Stimulated activated naive CD8-positive, alpha-beta T cell treated with anti-CD3 and anti-CD28 coated beads, Interleukin-15, Interleukin-2, amounts not matched to agents 100 ng/mL and 50 ng/mL, for 24 hours (primary cell): ENCODE measurements at regions not wholly inside any gene's neighbourhood (a gene's known extent, or its start where the extent isn't known, plus 50 kb on each side); places are given as distances from the start of the nearest gene placed in this dataset.
A peak's percentile ranks its signal among the peaks of the same experiment; 100 is the strongest.

Experiments used
- H3K27ac Mint-ChIP-seq: one replicate; pipeline ENCODE4 v1.8.0; 2021; ENCODE audit warnings: mild to moderate bottlenecking, mixed read lengths
- H3K27me3 Mint-ChIP-seq: one replicate; pipeline ENCODE4 v1.8.0; 2021; ENCODE audit warnings: mixed read lengths
- H3K36me3 Mint-ChIP-seq: one replicate; pipeline ENCODE4 v1.8.0; 2021; ENCODE audit warnings: low read depth, mixed read lengths
- H3K4me1 Mint-ChIP-seq: one replicate; pipeline ENCODE4 v1.8.0; 2021; ENCODE audit warnings: low read depth, mixed read lengths
- H3K4me3 Mint-ChIP-seq: one replicate; pipeline ENCODE4 v1.8.0; 2021; ENCODE audit warnings: mild to moderate bottlenecking, mixed read lengths
- H3K9me3 Mint-ChIP-seq: one replicate; pipeline ENCODE4 v1.8.0; 2021; ENCODE audit warnings: mixed read lengths

DNA sequence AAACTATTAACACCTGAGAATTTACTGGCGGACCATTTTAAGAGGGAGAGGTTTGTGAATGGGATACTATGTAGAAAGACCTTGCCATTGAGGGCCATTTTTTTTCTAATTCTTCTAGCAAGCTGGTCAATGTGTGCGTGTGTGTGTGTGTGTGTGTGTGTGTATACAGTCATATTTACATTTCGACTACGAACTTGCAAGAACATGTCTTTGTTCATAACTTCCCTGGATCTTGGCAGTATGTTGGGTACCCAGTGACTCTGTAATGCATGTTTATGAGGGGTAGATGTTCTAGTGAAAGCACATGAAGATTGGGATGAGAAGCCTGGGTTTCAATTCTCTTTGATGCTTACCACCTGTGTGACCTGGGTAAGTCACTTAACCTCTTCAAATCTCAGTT, 133.6 kb downstream of the UBE2E3 start:
- no peak overlapping the region for H3K27ac Mint-ChIP-seq
- peaks cover 3% of the 10 kb centered on the region for H3K9me3 Mint-ChIP-seq
- H3K27me3 Mint-ChIP-seq = no peaks in the 10 kb centered on the region

DNA sequence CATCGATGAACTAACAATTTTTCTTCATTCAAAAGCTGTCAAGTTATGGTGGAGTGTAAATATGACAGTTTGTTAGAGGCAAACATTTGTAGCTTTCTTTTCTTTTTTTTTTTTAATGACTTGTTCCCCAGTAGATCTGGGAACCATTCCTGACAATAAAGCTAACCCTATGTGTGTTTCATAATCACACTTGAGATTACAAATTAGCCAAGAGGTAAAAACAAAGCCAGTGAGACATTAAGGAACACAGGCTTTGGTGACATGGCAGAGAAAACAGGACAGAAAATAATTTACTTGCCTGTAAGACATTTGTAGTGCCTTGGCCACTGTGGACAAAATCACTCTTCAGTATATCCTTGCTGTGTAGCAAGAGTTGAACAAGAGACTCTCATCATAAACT, 135.9 kb downstream of the UBE2E3 start:
- Mint-ChIP-seq H3K27me3 (no peaks in the 10 kb centered on the region), H3K36me3 (no peaks in the 10 kb centered on the region), H3K4me3 (no peak overlapping the region), H3K9me3 (peaks cover 3% of the 10 kb centered on the region), H3K4me1 (peaks cover 20% of the 10 kb centered on the region), H3K27ac (no peak overlapping the region)

More for the DNA sequence above, 133.6 kb downstream of the UBE2E3 start:
- peaks cover 13% of the 10 kb centered on the region for H3K4me1 Mint-ChIP-seq
- no peak overlapping the region for H3K4me3 Mint-ChIP-seq
- no peaks in the 10 kb centered on the region for H3K36me3 Mint-ChIP-seq

DNA sequence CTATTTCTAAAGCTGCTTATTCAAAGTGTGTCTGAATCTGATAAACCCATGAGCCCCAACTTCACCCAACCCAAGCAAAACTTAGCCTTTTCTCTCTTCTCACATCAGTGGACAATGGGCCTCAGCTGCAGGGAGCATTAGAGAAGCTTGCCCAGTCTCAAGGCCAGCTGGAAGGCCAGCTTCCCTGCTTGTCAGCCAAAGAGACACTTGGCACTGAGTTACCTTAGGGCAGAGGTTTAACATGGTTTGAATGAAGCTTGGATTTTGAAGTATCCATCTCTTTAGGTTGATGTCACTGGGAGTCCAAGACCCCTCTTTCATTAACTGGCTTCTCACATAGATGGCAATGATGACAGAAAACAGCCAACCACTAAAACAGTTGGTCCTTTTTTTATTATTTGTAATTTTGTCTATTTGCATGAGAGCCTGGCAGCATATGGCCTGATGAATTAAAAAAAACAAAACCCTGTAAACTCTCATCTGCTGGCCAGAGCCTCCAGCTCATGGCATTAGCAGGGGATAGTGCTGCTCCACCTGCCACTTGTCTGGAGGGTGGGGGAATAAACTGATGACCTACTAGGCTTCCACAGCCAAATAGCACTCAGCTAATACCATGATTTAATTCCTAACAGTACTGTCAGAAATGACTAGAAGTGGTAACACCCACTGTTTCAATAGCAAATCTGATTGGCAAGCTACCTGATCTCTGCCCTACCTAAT, 137.0 kb downstream of the UBE2E3 start:
- Mint-ChIP-seq H3K9me3 (peaks cover 3% of the 10 kb centered on the region), H3K4me3 (no peak overlapping the region), H3K27me3 (no peaks in the 10 kb centered on the region), H3K27ac (no peak overlapping the region), H3K4me1 (peaks cover 22% of the 10 kb centered on the region), H3K36me3 (no peaks in the 10 kb centered on the region)

DNA sequence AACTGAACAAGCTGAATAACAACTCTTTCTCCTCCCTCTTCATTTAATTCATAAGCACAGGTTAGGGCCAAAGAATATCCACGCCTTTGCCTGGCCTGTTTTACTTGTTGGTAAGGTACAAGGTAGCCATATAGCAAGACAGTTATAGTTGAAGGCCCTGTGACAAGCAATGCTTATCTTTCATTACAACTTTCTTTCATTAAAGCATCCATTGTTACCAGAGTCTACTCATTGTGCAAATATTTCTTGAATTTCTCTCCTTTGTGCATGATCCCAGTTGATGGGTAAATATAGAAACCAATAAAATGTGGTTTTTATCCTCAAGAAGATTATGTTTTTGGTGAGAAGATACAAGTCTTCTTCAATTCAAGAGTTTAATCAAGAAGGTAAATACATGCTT, 140.2 kb downstream of the UBE2E3 start:
- Mint-ChIP-seq H3K27ac (no peak overlapping the region), H3K9me3 (peaks cover 3% of the 10 kb centered on the region)

DNA sequence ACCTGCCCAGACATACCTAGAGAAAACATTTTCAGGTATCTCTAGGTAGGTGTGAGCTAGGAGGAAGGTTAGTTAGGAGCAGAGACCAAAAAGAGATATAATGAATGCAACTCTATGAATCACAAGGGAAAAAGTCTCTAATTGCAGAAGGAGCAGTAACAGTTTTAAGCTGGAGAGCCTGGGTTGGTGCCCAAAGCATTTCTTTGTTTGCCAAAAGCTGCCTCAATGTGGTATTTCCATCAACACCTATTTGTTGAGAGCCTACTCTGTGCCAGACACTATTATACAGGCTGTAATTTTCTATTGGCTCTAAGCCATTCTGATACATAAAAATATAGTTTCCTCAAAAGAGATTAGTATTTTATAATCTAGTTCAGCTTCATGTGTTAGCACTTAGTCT, 141.6 kb downstream of the UBE2E3 start:
- Mint-ChIP-seq H3K4me3 (no peak overlapping the region), H3K36me3 (no peaks in the 10 kb centered on the region), H3K4me1 (peaks cover 48% of the 10 kb centered on the region), H3K27me3 (no peaks in the 10 kb centered on the region), H3K27ac (no peak overlapping the region), H3K9me3 (peaks cover 3% of the 10 kb centered on the region)

More for the DNA sequence above, 140.2 kb downstream of the UBE2E3 start:
- Mint-ChIP-seq H3K4me1 (peaks cover 35% of the 10 kb centered on the region), H3K4me3 (no peak overlapping the region), H3K36me3 (no peaks in the 10 kb centered on the region), H3K27me3 (no peaks in the 10 kb centered on the region)

DNA sequence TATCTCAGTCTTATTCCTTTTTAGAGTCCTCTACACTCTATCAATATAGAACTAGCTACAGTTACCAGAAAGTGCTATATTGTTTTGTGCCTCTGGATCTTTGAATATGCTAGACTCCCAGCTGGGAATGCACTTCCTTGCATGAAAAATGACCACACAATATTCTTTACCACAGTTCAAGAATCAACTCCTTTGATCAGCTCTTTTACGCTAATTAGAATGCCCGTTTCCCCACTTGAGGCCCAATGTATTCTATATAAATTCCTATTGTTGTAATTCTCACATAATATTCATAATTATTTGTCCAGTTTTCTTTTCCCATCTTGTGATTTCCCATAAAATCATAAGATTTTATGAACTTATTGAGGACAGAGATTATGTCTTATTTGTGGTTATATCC, 142.2 kb downstream of the UBE2E3 start:
- no peaks in the 10 kb centered on the region for H3K36me3 Mint-ChIP-seq
- no peak overlapping the region for H3K27ac Mint-ChIP-seq
- no peak overlapping the region for H3K4me3 Mint-ChIP-seq

DNA sequence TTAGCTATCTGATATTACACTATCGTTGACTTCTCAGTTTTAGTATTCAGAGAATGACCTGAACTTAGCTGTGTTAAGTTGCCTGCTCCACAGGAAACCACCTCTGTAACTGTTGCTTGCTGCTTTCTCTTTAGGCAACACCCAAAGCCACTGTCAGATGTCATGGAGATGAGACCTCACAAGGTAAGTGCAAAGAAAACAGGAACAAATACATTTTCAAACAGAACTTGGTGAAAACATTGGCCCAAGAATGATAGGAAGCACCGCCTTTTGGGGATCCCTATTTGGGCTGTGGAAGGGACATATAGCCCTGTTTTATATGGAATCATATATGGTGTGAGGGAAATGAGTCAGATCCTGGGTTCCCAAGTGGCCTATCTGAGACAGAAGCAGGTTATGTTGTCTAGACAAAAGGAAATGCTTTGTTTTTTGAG, 143.4 kb downstream of the UBE2E3 start:
- H3K27ac Mint-ChIP-seq = peak overlapping the region; percentile 88
- no peaks in the 10 kb centered on the region for H3K36me3 Mint-ChIP-seq
- H3K9me3 Mint-ChIP-seq = no peaks in the 10 kb centered on the region
- no peaks in the 10 kb centered on the region for H3K27me3 Mint-ChIP-seq
- H3K4me3 Mint-ChIP-seq = peak overlapping the region; percentile 63
- H3K4me1 Mint-ChIP-seq = peaks cover 61% of the 10 kb centered on the region

More for the DNA sequence above, 142.2 kb downstream of the UBE2E3 start:
- Mint-ChIP-seq H3K4me1 (peaks cover 52% of the 10 kb centered on the region), H3K27me3 (no peaks in the 10 kb centered on the region), H3K9me3 (peaks cover 3% of the 10 kb centered on the region)

DNA sequence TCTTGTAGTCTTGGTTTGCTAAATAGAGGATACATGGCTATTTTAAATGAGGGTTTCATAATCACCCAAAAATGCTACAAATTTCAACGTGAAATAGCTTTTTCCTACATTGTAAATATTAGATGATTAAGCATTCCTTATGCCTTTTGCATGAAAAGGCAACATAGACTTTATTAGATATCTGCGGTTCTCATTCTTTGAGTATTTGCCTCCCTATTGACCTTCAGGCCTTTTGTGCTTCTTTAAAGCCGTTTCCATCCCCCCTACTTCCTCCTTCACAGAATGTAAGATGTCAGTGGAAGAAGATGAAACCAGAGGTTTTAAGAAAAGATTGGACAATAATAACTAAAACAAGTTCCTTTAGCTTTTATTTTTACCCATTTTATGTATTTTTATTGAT, 144.1 kb downstream of the UBE2E3 start:
- Mint-ChIP-seq H3K4me1 (peaks cover 66% of the 10 kb centered on the region), H3K4me3 (peak overlapping the region; percentile 63), H3K27me3 (no peaks in the 10 kb centered on the region), H3K27ac (peak overlapping the region; percentile 88), H3K9me3 (no peaks in the 10 kb centered on the region), H3K36me3 (no peaks in the 10 kb centered on the region)

DNA sequence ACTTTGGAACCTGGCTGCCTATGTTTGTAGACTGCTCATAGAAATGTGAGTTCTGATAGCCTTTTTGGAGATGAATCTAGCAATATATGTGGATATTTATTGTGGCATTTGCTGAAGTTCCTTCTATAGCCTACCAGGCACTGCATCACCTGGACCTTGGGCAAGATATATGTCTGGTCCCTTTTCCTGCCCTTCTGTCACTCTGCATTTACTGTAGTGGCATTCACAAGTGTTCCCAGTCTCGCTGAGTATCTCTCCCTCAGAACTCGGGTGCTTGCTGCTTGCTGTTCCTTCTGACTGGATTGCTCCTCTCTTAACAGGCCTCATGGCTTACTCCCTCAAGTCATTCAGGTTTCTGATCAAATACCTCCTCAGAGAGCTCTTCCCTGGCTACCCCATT, 145.0 kb downstream of the UBE2E3 start:
- H3K27ac Mint-ChIP-seq = peak overlapping the region; percentile 88
- H3K4me1 Mint-ChIP-seq = peaks cover 70% of the 10 kb centered on the region
- H3K9me3 Mint-ChIP-seq = no peaks in the 10 kb centered on the region
- H3K36me3 Mint-ChIP-seq = no peaks in the 10 kb centered on the region
- peak overlapping the region; percentile 63 for H3K4me3 Mint-ChIP-seq
- H3K27me3 Mint-ChIP-seq = no peaks in the 10 kb centered on the region

DNA sequence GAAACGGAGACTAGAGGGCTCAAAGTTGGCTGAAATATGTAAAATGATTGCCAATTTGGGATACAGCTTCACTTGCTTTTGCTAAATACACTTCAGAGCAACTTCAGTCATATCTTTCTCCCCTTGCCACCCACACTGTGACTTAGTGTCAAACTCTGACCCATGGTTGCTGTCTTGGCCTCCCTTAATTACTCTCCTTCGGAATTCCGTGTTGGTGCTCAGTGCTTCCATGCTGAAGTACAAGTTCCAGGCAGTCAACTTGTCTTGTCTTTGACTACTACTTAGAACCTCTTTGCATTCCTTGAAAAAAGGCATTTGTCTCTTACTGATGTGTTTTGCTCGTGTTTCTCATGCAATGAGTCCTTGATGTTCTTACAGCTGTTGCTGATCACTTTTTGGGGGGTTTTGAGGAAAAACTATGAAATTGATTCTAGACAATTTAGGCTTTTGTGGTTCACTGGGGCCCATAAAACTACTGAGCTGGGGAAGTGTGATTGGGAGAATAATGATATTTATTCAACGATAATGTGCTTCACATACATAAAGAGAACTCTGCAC, 146.0 kb downstream of the UBE2E3 start:
- no peaks in the 10 kb centered on the region for H3K27me3 Mint-ChIP-seq
- H3K36me3 Mint-ChIP-seq = peaks cover 3% of the 10 kb centered on the region
- no peaks in the 10 kb centered on the region for H3K9me3 Mint-ChIP-seq
- H3K4me1 Mint-ChIP-seq = peaks cover 70% of the 10 kb centered on the region
- H3K27ac Mint-ChIP-seq = peak overlapping the region; percentile 88
- peak overlapping the region; percentile 63 for H3K4me3 Mint-ChIP-seq

DNA sequence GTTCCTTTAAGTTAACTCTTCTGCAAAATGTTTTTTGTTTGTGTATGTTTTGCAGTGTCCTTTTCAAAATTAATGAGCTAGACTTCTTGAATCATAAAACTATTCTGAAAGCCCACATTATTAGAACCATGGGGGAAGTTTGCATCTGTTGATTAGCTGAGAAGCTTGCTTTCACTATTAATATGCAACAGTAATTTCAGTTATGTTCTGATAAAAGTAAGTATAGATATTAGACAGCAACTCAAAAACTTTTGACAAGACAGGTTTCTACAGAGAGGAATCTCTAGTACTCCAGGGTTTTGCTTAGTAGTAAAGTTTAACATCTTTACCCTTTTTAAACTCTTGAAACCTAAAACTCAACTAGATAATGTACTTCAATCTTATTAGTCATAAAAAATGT, 147.8 kb downstream of the UBE2E3 start:
- Mint-ChIP-seq H3K9me3 (no peaks in the 10 kb centered on the region), H3K27me3 (no peaks in the 10 kb centered on the region), H3K36me3 (peaks cover 3% of the 10 kb centered on the region), H3K4me1 (peaks cover 83% of the 10 kb centered on the region), H3K4me3 (no peak overlapping the region), H3K27ac (peak overlapping the region; percentile 78)

DNA sequence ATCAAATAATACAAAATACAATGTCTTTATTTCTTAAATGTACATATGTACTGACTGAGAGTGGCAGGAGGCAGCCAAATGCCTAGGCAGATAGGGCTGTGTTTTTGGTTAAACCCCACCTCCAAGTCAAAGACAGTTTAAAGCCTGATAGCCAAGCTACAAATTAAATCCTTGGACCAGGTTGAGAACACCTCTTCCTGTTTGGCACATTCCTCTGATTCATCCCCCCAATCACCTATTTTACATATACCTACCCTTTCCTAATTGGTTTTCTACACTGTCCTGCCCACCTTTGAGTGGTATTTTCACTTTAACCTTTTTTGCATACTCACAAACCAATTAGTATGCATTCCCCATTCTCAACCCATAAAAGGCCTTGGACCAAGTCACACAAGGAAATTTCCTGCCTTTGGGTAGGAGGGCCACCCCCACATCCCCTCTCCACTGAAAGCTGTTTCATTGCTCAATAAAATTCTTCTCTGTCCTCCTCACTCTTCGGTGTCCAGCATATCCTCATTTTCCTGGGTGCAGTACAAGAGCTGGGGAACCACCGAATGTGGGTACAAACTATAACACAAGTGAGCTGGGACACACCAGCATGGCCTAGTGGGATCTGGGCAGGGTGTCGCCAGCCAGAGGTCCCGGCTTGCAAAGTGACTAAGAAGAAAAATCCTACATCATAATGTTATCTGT, 149.1 kb downstream of the UBE2E3 start:
- Mint-ChIP-seq H3K4me3 (peak overlapping the region; percentile 12), H3K36me3 (peaks cover 8% of the 10 kb centered on the region), H3K27ac (peak overlapping the region; percentile 56), H3K4me1 (peaks cover 83% of the 10 kb centered on the region), H3K9me3 (no peaks in the 10 kb centered on the region), H3K27me3 (no peaks in the 10 kb centered on the region)

DNA sequence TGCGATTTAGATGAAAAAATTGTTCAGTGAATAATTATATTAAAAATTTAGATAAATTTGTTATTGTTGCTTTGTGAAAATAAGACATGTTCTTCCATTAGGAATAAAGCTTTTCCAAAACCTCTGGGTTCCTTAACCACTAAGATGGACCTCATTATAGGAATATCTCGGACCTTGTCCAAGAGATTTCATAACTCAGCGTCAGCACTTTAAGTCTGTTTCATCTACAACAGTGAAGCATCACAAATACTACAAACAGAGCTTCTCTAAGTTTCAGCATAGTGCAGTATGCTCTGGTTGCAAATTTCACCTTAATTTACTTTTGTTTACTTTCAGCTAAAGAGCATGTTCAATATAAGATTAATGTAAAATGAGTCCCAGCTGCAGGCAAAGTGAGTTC, 150.3 kb downstream of the UBE2E3 start:
- Mint-ChIP-seq H3K4me3 (peak overlapping the region; percentile 79), H3K27me3 (no peaks in the 10 kb centered on the region), H3K9me3 (no peaks in the 10 kb centered on the region), H3K36me3 (peaks cover 15% of the 10 kb centered on the region), H3K4me1 (peaks cover 79% of the 10 kb centered on the region), H3K27ac (peak overlapping the region; percentile 85)

DNA sequence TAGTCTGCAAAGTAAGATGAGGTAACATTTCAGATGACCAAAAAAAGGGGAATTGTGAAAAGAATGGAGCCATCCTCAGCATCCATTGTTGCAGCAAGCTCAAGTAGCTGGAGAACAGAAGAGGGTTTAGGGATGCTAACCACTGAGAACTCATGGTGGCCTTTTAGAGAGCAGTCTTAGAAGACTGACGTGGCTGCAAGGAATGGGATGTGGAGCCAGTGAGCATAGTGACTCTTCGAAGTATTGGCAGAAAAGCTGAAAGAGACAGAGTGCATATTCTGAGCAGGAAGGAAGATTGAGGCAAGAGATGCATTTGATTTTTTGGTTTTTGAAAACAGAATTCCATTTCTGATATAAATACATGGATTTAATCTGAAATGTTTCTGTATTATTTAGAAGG, 151.2 kb downstream of the UBE2E3 start:
- H3K27me3 Mint-ChIP-seq = no peaks in the 10 kb centered on the region
- H3K36me3 Mint-ChIP-seq = peaks cover 21% of the 10 kb centered on the region
- H3K27ac Mint-ChIP-seq = peak overlapping the region; percentile 85
- H3K4me3 Mint-ChIP-seq = peak overlapping the region; percentile 79
- H3K9me3 Mint-ChIP-seq = no peaks in the 10 kb centered on the region
- peaks cover 70% of the 10 kb centered on the region for H3K4me1 Mint-ChIP-seq

DNA sequence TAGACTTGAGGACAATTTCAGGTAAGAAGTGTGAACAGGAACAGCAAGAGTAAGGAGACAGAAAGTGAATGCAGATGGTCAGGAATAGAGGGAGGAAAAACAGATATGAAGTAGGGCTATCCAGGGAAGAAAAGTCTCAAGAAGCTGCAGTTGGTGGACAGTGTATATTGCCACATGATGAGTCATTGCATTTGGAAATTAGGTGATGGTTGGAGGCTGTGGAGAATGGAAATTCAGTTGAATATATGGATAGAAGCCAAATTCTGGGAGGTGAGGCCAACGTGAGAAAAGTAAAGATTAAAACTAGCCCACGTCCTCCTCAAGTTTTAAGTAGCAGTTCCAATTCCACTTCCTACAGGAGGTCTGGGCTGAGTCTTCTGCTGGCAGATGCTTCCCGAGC, 158.4 kb downstream of the UBE2E3 start:
- no peaks in the 10 kb centered on the region for H3K9me3 Mint-ChIP-seq

More for the DNA sequence above, 158.4 kb downstream of the UBE2E3 start:
- Mint-ChIP-seq H3K36me3 (peaks cover 17% of the 10 kb centered on the region), H3K4me3 (no peak overlapping the region), H3K27ac (peak overlapping the region; percentile 53), H3K4me1 (peaks cover 63% of the 10 kb centered on the region), H3K27me3 (no peaks in the 10 kb centered on the region)
